Neural crest cell (in vitro differentiated cells): ENCODE measurements at regions not wholly inside any gene's neighbourhood (a gene's known extent, or its start where the extent isn't known, plus 50 kb on each side); places are given as distances from the start of the nearest gene placed in this dataset.
A peak's percentile ranks its signal among the peaks of the same experiment; 100 is the strongest.

Experiments used
- DNase-seq: peaks from one replicate; pipeline ENCODE4 v3.0.0; 2021; ENCODE audit warnings: low read depth, mixed read lengths, low spot score
- H3K27ac Mint-ChIP-seq: one replicate; pipeline ENCODE4 v1.8.0; 2021; ENCODE audit warnings: mild to moderate bottlenecking, mixed read lengths; ENCODE audit not compliant: unreplicated experiment
- H3K27me3 Mint-ChIP-seq: 2 replicates; pipeline ENCODE4 v1.8.0; 2021; ENCODE audit warnings: low read depth, mild to moderate bottlenecking, mixed read lengths
- H3K36me3 Mint-ChIP-seq: 2 replicates; pipeline ENCODE4 v1.8.0; 2021; ENCODE audit warnings: low read depth, mild to moderate bottlenecking, mixed read lengths
- H3K4me1 Mint-ChIP-seq: 2 replicates; pipeline ENCODE4 v1.8.0; 2021; ENCODE audit warnings: mixed read lengths
- H3K4me3 Mint-ChIP-seq: one replicate; pipeline ENCODE4 v1.8.0; 2021; ENCODE audit warnings: mild to moderate bottlenecking, mixed read lengths
- H3K9me3 Mint-ChIP-seq: 2 replicates; pipeline ENCODE4 v1.8.0; 2021; ENCODE audit warnings: mixed read lengths
- CTCF ChIP-seq: fragments of 200-600 bp; sonication (generic); conservative IDR thresholded peaks from 2 replicates; pipeline ENCODE4 v1.5.0; 2021; ENCODE audit warnings: antibody characterized with exemption, mild to moderate bottlenecking

GRCh38 chr4:181143250-181143854 lies 1099.8 kb upstream of the TENM3 start:
- DNase-seq: peak; percentile 83
- Mint-ChIP-seq H3K4me1 (peaks cover 18% of the 10 kb centered on the region), H3K27me3 (no peaks in the 10 kb centered on the region)

GRCh38 chr4:181146051-181146450 lies 1097.2 kb upstream of the TENM3 start:
- no peak for TF ChIP-seq CTCF
- Mint-ChIP-seq H3K27me3 (no peaks in the 10 kb centered on the region), H3K27ac (no peak overlapping the region), H3K9me3 (peaks cover 3% of the 10 kb centered on the region), H3K4me1 (peaks cover 24% of the 10 kb centered on the region), H3K36me3 (no peaks in the 10 kb centered on the region), H3K4me3 (no peak overlapping the region)
- DNase-seq: no peak

More at GRCh38 chr4:181143250-181143854, 1099.8 kb upstream of the TENM3 start:
- no peak overlapping the region for H3K4me3 Mint-ChIP-seq
- H3K9me3 Mint-ChIP-seq: peaks cover 3% of the 10 kb centered on the region
- no peak overlapping the region for H3K27ac Mint-ChIP-seq
- peak; percentile 97 for TF ChIP-seq CTCF
- H3K36me3 Mint-ChIP-seq: no peaks in the 10 kb centered on the region

GRCh38 chr4:181147416-181147951 lies 1095.7 kb upstream of the TENM3 start:
- H3K27ac Mint-ChIP-seq: no peak overlapping the region
- peaks cover 26% of the 10 kb centered on the region for H3K4me1 Mint-ChIP-seq
- no peak for TF ChIP-seq CTCF
- no peak overlapping the region for H3K4me3 Mint-ChIP-seq
- peaks cover 3% of the 10 kb centered on the region for H3K9me3 Mint-ChIP-seq
- DNase-seq: no peak
- H3K27me3 Mint-ChIP-seq: no peaks in the 10 kb centered on the region
- H3K36me3 Mint-ChIP-seq: no peaks in the 10 kb centered on the region

- H3K27ac Mint-ChIP-seq: no peak overlapping the region
- no peaks in the 10 kb centered on the region for H3K36me3 Mint-ChIP-seq
- H3K27me3 Mint-ChIP-seq: no peaks in the 10 kb centered on the region
Measured at GRCh38 chr4:181148470-181148869, 1094.7 kb upstream of the TENM3 start.

GRCh38 chr4:181150191-181150590 lies 1093.0 kb upstream of the TENM3 start:
- H3K36me3 Mint-ChIP-seq: no peaks in the 10 kb centered on the region
- peaks cover 11% of the 10 kb centered on the region for H3K4me1 Mint-ChIP-seq
- H3K27me3 Mint-ChIP-seq: no peaks in the 10 kb centered on the region
- no peak overlapping the region for H3K27ac Mint-ChIP-seq
- peaks cover 3% of the 10 kb centered on the region for H3K9me3 Mint-ChIP-seq
- DNase-seq: no peak
- no peak overlapping the region for H3K4me3 Mint-ChIP-seq
- TF ChIP-seq CTCF: no peak

More at GRCh38 chr4:181148470-181148869, 1094.7 kb upstream of the TENM3 start:
- no peak for TF ChIP-seq CTCF
- Mint-ChIP-seq H3K4me3 (no peak overlapping the region), H3K4me1 (peaks cover 20% of the 10 kb centered on the region), H3K9me3 (peaks cover 3% of the 10 kb centered on the region)
- no peak for DNase-seq
